ENCODE measurements at regions not wholly inside any gene's neighbourhood (a gene's known extent, or its start where the extent isn't known, plus 50 kb on each side); places are given as distances from the start of the nearest gene placed in this dataset.
"Not testable (repeated sequence)": the region's sequence is repeated elsewhere in the genome, so short reads cannot be mapped to it uniquely, and the experiment has no call there.

DNA sequence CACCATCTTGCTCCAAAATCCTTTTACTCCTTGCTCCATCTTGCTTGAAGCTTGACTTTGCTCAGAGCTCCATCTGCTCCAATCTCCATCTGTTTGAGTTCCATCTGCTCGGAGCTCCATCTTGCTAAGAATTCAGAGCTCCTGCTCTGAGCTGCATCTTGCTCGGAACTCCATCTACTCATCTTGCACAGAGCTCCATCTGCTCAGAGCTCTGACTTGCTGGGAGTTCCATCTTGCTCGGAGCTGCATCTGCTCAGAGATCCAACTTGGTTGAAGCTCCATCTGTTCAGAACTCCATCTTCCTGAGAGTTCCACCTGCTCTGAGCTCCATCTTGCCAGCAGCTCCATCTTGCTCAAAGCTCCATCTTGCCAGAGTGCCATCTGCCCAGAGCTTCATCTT lies 80.6 kb upstream of the ZNF98 start:
- no peaks in the 10 kb centered on the region for H3K27me3 ChIP-seq (ENCODE audit: insufficient read depth, poor library complexity, severe bottlenecking)
- no peak for DNase-seq (ENCODE audit: low read depth in 1 of 2, low spot score in 1 of 2)
- no peak overlapping the region for H3K4me3 ChIP-seq (replicated peaks; ENCODE audit: insufficient read depth, low read length)
- H3K27ac ChIP-seq (replicated peaks), result no peak overlapping the region
- TF ChIP-seq SPI1 (IDR thresholded peaks at IDR 0.05; ENCODE audit: borderline replicate concordance, low read depth) (no peak), POLR2AphosphoS5 (IDR thresholded peaks at IDR 0.05; ENCODE audit: low read depth) (no peak), GABPA (IDR thresholded peaks at IDR 0.05; ENCODE audit: low read depth) (no peak)
- TF ChIP-seq, protein P1, sequence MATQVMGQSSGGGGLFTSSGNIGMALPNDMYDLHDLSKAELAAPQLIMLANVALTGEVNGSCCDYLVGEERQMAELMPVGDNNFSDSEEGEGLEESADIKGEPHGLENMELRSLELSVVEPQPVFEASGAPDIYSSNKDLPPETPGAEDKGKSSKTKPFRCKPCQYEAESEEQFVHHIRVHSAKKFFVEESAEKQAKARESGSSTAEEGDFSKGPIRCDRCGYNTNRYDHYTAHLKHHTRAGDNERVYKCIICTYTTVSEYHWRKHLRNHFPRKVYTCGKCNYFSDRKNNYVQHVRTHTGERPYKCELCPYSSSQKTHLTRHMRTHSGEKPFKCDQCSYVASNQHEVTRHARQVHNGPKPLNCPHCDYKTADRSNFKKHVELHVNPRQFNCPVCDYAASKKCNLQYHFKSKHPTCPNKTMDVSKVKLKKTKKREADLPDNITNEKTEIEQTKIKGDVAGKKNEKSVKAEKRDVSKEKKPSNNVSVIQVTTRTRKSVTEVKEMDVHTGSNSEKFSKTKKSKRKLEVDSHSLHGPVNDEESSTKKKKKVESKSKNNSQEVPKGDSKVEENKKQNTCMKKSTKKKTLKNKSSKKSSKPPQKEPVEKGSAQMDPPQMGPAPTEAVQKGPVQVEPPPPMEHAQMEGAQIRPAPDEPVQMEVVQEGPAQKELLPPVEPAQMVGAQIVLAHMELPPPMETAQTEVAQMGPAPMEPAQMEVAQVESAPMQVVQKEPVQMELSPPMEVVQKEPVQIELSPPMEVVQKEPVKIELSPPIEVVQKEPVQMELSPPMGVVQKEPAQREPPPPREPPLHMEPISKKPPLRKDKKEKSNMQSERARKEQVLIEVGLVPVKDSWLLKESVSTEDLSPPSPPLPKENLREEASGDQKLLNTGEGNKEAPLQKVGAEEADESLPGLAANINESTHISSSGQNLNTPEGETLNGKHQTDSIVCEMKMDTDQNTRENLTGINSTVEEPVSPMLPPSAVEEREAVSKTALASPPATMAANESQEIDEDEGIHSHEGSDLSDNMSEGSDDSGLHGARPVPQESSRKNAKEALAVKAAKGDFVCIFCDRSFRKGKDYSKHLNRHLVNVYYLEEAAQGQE (IDR thresholded peaks at IDR 0.05; ENCODE audit: insufficient replicate concordance, low read depth), result no peak
- TF ChIP-seq, protein P2, sequence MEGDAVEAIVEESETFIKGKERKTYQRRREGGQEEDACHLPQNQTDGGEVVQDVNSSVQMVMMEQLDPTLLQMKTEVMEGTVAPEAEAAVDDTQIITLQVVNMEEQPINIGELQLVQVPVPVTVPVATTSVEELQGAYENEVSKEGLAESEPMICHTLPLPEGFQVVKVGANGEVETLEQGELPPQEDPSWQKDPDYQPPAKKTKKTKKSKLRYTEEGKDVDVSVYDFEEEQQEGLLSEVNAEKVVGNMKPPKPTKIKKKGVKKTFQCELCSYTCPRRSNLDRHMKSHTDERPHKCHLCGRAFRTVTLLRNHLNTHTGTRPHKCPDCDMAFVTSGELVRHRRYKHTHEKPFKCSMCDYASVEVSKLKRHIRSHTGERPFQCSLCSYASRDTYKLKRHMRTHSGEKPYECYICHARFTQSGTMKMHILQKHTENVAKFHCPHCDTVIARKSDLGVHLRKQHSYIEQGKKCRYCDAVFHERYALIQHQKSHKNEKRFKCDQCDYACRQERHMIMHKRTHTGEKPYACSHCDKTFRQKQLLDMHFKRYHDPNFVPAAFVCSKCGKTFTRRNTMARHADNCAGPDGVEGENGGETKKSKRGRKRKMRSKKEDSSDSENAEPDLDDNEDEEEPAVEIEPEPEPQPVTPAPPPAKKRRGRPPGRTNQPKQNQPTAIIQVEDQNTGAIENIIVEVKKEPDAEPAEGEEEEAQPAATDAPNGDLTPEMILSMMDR (IDR thresholded peaks at IDR 0.05; ENCODE audit: insufficient read depth, low read length), result no peak

DNA sequence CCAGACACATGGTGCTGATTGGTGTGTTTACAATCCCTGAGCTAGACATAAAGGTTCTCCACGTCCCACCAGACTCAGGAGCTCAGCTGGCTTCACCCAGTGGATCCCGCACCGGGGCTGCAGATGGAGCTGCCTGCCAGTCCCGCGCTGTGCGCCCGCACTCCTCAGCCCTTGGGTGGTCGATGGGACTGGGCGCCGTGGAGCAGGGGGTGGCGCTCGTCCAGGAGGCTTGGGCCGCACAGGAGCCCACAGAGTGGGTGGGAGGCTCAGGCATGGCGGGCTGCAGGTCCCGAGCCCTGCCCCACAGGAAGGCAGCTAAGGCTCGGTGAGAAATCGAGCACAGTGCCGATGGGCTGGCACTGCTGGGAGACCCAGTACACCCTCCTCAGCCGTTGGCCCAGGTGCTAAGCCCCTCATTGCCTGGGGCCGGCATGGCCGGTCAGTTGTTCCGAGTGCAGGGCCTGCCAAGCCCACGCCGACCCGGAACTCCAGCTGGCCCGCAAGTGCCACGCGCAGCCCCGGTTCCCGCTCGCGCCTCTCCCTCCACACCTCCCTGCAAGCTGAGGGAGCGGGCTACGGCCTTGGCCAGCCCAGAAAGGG lies 76.8 kb upstream of the ZNF98 start:
- not testable (repeated sequence) for H3K4me3 ChIP-seq (replicated peaks; ENCODE audit: insufficient read depth, low read length); H3K27ac ChIP-seq (replicated peaks); H3K27me3 ChIP-seq (ENCODE audit: insufficient read depth, poor library complexity, severe bottlenecking); DNase-seq (ENCODE audit: low read depth in 1 of 2, low spot score in 1 of 2)

DNA sequence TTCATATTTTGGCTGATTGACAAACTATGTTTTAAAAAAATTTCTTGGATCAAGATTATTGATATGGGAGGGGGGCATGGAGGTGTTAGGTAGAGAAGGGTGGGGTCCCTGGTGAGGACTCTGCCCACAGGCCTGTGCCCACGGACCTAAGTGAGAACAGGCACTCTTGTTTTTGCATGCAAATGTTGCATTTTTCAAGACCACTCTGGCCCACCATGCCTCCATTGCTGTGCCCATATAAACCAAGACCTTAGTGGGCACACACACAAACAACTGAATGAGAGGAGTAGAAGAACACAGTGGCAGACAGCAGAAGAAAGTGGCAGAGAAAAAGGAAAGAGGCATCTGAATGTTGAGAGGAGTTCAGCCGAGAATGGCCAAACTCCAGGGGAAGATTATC lies 69.6 kb upstream of the ZNF98 start:
- TF ChIP-seq, protein P2 (IDR thresholded peaks at IDR 0.05; ENCODE audit: insufficient read depth, low read length), result no peak
- TF ChIP-seq SPI1 (IDR thresholded peaks at IDR 0.05; ENCODE audit: borderline replicate concordance, low read depth) (no peak), GABPA (IDR thresholded peaks at IDR 0.05; ENCODE audit: low read depth) (no peak), POLR2AphosphoS5 (IDR thresholded peaks at IDR 0.05; ENCODE audit: low read depth) (no peak)
- TF ChIP-seq, protein P1 (IDR thresholded peaks at IDR 0.05; ENCODE audit: insufficient replicate concordance, low read depth), result no peak
- no peaks in the 10 kb centered on the region for H3K27me3 ChIP-seq (ENCODE audit: insufficient read depth, poor library complexity, severe bottlenecking)
- H3K27ac ChIP-seq (replicated peaks), result no peak overlapping the region
- no peak overlapping the region for H3K4me3 ChIP-seq (replicated peaks; ENCODE audit: insufficient read depth, low read length)
- DNase-seq (ENCODE audit: low read depth in 1 of 2, low spot score in 1 of 2), result no peak

DNA sequence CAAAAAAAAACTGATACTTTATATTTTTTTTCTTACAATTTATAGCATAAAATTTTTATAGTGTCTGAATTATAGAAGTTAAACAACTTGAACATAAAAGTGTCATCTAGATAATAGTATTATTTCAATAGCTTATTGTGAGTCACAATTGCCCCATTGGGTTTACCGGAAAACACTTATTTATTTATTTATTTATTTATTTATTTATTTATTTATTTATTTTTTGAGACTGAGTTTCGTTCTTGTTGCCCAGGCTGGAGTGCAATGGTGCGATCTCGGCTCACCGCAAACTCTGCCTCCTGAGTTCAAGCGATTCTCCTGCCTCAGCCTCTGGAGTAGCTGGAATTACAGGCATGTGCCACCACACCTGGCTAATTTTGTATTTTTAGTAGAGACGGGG lies 61.4 kb upstream of the ZNF98 start:
- not testable (repeated sequence) for H3K4me3 ChIP-seq (replicated peaks; ENCODE audit: insufficient read depth, low read length); H3K27ac ChIP-seq (replicated peaks); DNase-seq (ENCODE audit: low read depth in 1 of 2, low spot score in 1 of 2); H3K27me3 ChIP-seq (ENCODE audit: insufficient read depth, poor library complexity, severe bottlenecking)

DNA sequence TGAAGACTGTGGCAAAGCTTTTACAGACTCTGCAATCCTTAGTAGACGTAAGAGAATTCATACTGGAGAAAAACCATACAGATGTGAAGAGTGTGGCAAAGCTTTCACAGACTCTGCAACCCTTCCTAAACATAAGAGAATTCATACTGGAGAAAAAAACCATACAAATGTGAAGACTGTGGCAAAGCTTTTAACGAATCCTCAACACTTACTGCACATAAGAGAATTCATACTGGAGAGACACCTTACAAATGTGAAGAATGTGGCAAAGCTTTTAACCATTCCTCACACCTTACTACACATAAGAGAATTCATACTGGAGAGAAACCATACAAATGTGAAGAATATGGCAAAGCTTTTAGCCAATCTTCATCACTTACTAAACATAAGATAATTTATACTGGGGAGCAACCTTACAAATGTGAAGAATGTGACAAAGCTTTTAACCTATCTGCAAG lies 50.1 kb upstream of the ZNF98 start:
- H3K4me3 ChIP-seq (replicated peaks; ENCODE audit: insufficient read depth, low read length), result no peak overlapping the region
- no peak overlapping the region for H3K27ac ChIP-seq (replicated peaks)
- DNase-seq (ENCODE audit: low read depth in 1 of 2, low spot score in 1 of 2), result no peak
- no peak for TF ChIP-seq GABPA (IDR thresholded peaks at IDR 0.05; ENCODE audit: low read depth)
- TF ChIP-seq, protein P2 (IDR thresholded peaks at IDR 0.05; ENCODE audit: insufficient read depth, low read length), result no peak
- no peaks in the 10 kb centered on the region for H3K27me3 ChIP-seq (ENCODE audit: insufficient read depth, poor library complexity, severe bottlenecking)
